GF-D8 (cell line): ENCODE measurements at regions not wholly inside any gene's neighbourhood (a gene's known extent, or its start where the extent isn't known, plus 50 kb on each side); places are given as distances from the start of the nearest gene placed in this dataset.

ENCODE experiments used
- DNase-seq: peaks from one replicate; lab custom pipeline; 2025; lab: John Stamatoyannopoulos, UW

DNA sequence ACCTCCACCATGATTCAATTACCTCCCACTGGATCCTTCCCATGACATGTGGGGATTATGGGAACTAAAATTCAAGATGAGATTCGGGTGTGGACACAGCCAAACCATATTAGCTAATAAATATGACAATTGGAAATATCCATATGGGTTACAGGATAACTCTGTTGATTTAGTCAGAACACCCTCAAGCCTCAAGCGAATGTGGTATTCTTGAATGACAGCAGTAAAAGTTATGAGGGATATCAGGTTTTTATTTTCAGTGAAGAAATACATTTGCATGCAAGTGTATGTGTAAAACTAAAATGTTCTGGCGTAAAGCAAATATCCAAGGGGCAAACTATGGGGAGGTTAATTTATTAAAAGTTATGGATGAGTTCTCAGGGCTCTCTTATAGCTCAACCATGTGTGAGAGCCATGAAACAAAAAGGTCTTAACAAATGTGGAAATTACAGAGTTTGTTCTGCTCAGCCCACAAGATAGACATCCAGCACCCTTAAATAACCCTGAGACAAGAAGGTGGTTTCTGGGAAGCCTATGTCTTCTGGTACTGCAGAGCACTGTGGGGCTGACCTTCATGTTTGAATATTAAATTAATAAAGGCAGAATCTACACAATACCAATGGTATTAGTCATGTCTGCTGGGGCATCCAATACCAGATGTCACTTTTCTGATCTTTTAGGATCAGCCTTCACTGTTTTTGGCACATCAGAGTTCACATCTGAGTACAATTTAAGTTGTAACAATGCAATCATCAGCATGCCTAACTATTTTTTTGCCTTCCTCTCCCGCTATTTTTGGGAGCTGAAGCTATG is 370.5 kb upstream of the RSPO3 start:
- DNase-seq = no peak

DNA sequence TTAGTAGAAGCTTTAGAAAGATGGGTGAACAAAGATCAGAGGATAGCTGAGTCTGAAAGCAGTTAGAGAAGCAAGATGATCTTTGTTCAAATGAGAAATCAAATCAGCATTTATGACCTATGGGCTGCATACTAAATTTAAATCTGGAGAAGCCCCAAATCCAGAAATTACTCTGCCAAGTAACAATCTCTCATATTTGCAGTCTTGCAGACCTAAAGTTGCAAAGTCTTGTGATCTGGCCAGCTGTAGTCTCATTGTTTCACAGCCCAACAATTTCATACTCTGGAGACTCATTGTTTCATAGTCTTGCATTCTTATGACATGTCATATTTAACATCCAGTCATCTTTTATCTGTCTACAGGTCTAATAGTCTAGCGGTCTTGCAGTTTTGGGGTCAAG is 364.9 kb upstream of the RSPO3 start:
- no peak for DNase-seq

DNA sequence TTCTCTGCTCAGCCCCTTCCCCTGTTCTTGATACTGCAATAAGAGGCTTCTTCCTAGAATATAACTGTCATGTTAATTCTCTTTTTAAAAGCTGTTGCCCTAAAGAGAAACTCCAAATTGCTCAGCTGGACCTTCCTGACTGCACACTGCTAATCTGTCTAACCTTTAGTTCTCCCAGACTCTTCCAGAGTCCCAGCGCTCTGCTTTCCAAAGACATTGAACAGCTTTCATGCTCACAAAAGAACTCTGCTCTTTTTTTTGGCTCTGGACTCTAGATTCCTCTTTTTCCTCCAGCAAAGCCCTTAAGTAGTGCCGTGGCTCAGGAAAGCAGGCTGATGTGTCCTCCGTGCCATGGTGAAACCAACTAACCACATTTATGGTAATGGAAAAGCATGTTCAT is 356.6 kb upstream of the RSPO3 start:
- no peak for DNase-seq

DNA sequence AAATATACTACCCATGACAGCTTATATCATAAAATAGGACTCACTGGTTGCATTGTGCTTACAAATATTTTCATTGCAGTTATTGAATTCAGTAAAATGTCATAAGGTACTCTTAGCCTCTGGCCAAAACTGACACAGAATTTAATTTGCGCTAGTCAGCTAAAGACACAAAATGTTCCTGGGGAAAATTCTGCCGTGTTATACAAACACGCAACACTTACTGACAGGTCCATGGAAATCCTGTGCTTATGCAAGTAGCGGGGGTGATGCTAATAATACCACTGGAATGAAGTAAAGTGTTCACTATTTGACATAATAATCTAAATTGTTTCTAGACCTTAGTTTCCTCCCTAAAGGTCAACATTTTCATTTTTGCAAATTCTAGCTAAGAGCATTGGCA is 354.4 kb upstream of the RSPO3 start:
- no peak for DNase-seq

DNA sequence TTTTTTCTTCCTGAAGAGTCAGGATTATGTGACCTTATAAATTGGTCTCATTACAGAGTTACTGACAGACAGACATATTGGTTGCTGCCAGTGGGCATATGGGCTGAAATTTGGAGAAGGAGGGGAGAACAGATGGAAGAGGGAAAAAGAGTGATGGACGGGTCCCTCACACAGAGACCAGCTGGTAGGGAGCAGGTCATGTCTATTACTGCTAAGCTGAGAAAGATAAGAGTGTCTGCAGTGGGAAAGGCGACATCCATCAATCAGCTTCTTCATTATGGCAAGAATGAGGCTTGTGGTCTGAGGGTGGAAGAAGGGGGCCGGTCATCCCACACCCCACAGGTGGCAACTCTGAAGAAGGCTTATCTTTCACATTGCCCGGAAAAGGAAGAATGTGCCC is 353.8 kb upstream of the RSPO3 start:
- no peak for DNase-seq

DNA sequence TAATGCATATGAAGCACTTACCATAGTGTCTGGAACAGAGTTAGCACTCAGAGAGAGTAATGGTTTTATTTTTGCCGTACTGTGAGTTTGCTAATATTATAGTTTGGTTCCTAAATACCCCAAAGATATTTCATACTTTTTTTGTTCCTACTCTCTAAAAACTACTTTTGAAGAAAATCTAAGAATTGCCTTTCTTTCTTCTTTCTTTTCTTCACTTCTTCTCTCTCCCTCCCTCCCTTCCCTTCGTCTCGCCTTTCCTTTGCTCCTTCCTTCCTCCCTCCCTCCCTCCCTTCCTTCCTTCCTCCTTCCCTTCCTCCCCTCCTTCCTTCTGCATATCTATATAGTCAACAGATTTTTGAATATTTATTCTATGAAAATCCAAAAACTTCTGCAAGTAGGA is 351.7 kb upstream of the RSPO3 start:
- no peak for DNase-seq

DNA sequence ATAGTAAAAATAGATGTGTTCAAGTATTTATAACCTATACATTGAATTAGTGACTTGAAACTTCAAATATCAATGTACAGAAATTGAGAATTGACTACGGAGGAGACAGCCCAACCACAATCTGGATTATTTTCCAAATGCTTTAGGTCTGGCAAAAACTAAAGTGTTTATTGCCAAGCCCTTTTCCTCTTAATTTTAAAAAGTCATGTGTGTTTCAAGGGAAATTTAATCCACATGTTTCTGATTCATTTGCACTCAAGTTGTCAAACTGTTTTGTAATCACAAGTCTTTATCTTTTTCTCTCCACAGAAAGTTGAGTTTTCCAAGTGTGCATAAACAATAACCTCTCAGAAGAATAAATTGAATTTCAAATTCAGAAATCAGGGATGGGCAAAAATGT is 350.8 kb upstream of the RSPO3 start:
- no peak for DNase-seq

DNA sequence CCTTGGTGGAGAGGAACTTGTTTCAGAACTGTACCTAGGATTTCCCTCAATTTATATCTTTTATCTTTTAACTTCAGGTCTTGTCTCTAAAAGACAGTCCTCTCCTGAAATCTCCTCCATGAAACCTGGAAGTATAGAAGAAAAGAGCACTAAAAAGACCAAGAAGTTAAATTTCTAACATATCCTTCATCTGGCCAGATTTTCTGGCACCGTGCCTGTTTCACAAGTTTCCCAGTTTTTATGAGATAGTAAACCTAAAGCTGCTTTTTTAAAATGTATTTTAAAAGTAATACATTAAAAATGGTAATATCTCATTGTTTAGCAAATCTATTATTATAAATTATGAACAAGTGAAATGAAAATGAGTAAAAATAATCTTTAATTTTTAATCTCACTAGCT is 348.3 kb upstream of the RSPO3 start:
- DNase-seq = no peak

DNA sequence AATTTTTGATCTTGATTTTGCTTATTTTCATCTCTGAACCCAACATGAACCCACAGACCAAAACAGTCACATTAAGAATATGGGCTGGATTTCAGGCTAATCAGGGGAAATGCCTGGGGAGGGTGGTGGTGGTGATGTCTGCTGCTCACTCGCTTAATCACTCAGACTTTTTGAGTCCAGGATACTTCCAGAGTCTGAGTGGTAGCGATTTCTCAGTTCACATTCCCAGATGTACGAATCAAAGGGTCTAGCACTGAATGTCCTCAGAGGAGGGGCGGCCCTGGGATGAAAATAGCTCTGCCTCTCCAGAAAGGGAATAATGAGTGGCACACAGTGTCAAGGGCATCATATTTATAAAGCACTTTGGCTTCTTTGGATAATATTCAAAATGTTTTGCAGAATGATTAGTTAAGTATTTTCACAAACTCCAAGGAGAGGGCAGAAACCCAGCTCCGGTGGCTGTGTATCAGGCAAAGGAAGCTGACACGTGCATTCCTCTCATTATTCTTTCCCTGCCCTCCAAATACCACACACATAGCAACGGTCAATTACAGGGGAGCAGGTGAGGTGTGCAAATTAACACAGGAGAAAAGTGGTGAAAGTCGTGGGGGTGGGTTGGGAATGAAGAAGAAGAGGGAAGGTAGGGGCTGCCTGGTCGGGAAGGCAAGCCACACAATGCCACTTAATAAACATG is 345.2 kb upstream of the RSPO3 start:
- DNase-seq = no peak

DNA sequence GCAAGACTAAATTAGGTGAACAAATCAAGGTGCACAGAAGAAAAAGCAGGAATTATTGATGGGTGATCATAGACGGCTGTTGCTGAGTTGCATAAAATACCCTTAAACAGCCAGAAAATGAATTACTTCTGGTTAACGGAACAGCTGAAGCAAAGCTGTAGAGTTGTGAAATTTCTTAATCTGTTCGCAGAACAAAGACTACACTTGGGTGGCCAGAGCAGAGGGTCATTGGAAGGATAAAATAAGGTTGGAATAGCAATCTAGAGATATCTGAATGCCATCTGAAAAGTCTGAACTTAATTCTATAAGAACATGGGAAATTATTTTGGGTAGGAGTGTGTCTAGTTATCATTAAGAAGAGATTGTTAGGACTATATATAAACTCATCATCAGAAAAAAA is 339.1 kb upstream of the RSPO3 start:
- DNase-seq = no peak

DNA sequence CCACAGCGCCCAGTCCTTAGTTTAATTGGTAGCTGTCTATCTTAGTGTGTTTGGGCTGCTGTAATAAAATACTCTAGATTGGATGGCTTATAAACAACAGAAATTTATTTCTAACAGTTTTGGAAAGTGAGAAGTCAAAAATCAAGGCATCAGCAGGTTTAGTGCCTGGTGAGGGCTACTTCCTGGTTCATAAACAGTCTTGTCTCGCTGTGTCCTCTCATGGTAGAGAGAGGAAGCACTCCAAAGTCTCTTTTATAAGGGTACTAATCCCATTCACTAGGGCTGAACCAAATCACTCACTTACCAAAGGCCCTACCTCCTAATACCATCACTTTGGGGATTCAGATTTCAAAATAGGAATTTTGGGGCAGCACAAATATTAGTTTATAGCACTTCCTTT is 336.9 kb upstream of the RSPO3 start:
- no peak for DNase-seq

DNA sequence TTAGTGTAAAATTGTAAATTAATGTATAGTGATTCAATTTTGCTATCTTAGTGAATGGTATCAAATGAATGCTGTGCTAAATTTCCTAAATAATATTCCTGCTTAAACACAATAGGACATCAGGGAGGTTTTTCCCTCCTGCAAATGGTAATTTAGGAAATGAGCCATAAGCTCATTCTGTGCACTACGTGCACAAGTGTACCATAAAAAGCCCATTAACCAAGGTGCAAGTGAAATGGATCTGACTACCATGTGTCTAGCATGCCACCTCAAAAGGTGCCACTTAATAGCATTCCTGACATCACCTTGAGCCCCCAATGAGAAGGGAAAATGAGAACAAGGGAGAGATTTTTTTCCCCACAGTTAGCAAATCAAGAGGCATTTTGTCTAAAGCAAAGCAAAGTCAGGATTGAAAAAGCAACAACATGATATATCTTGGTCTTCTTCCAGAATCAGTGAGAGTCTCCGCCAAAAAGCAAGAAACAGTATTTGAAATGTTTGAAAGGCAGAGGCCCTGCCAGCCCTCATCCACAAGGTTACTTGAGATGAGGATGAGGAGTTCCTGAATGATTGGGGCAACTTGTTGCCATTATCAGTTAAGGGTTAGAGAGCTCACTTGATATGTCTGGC is 334.2 kb upstream of the RSPO3 start:
- no peak for DNase-seq

DNA sequence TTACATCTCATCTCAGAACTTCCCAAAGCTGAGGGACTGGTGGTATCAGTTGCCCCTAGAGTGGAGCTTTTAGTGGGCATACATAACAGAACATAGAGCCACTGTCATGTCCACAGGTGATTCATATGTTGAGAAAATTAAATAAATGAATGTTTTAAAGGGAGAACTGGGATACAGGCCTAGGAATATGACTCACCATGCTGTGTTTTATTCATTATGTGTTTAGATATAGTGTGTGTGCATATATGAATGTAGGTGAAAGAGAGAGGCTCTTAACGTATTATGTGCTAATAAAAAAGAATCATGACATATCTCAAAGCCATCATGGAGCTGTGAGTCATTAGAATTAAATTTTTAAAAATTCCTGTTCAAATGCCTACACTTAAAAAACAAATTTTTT is 332.2 kb upstream of the RSPO3 start:
- DNase-seq = no peak

DNA sequence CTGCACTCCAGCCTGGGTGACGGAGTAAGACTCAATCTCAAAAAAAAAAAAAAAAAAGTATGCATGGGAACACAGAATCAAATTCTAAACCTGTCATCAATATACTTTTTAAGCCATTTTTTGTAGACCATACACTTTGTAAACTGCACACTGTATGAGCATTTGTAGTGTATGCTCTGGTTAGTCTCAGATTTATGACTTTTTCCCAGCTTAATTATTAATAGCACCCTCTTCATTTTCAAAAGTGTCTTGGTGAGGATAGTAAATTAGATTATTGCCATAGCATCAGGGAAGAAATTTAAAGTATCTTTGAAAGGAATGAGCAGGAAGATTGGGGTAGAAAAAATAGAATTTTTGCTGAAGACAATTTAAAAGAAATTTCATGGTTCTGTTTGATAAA is 330.8 kb upstream of the RSPO3 start:
- no peak for DNase-seq

DNA sequence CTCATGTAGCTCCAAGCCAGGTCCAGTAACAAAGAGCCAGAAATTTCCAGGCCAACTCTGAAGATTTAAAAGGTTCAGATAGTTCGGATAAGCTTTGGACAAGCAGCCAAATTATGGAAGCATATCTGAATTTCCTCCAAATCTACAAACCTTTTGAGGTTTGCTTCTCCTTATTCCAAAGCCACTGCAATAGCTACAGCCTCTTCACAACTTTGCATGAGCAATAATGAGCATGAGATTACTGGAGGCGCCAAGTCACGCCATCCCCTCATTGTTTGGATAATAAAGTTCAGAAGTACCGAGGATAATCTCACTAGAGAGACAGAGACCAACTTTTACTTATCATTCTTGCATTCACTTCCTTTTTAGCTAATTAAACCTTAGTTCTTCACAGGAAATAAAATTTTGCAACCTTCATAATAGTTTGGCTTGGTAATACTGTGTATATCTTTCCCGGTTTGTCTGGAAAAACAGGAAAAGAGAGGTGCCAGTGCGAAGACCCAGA is 329.6 kb upstream of the RSPO3 start:
- no peak for DNase-seq

DNA sequence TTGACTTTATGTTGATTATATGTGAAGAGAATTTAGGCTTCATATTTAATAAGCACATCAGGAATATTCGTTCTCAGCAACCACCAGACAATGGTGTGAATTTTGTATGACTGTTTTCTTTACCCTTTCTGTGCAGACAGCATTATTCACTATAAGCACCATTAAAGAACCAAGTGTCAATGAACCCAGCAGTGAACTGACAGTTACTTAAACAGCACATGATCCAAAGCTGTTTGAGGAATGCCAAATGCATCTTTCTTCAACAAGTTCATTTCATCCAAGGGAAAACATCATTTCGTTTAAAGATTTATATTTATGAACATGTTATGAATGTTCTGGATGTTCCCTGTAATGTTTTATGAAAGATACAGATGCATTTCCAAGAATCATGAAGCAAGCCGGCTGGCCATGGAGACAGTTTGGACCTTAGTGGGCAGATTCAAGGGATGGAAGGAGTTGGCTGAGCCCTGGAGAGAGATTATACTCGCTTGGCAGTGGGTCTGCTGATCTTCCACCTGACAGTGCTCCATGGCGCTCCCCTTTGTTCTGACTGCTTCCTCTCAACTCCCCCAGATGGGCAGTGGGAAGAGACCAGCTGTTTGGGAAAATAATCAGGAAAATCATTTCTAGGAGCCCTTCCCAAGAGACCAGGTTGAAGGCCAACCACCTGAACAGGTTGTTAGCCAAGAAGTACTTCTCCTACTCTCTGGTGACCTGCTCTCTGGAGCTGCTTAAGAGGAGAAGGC is 326.0 kb upstream of the RSPO3 start:
- DNase-seq = no peak

DNA sequence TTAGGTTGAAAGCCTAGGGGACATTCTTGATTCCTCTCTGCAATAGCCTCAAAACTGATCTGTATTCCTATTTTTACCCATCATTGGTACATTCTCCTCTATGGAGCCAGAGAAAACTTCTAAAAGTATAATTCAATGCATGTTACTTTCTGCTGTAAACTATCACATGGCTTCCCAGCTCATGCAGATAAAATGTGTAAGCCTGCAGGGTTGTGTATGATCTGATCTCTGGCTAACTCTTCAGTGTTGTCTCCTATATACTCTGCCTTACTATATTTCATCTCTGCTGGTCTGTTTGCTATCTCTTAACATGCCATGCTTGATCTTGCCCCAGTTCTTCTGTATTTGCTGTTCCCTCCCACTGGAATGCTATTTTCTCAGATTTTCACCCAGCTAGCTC is 323.3 kb upstream of the RSPO3 start:
- DNase-seq = no peak

DNA sequence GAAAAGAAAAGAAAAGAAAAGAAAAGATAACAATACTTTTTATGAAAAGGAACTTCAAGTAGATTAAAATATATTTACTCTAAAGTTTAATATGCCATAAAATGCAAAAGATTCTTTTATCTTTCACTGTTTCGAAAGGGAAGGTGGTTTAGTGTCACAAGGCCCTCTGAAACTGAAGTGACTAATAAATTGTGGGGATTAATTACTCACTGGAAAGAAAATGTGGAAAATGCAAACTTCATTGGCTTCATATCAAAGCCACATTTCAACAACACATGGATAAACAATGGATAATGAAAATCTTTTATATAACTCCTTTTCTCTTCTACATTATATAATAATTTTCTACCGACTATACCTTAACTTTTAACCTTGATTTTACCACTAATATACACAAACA is 320.5 kb upstream of the RSPO3 start:
- no peak for DNase-seq

DNA sequence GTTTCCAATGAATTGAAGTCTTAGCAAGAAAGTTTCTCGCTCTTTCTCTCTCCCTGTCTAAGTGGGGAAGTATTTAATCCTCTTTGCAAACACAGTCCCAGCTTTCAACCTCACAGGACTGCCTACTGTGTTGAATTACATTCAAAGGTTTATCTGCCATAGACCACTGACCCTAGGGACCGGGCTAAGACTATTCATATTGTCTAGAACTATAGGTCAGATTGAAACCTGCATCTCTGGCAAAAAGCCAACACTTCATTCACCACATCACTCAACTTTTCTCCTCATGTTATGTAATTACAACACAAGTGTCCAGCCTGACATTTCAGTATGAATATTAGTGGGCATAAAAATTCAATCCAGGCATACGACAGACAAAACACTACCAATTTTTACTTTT is 314.7 kb upstream of the RSPO3 start:
- no peak for DNase-seq

DNA sequence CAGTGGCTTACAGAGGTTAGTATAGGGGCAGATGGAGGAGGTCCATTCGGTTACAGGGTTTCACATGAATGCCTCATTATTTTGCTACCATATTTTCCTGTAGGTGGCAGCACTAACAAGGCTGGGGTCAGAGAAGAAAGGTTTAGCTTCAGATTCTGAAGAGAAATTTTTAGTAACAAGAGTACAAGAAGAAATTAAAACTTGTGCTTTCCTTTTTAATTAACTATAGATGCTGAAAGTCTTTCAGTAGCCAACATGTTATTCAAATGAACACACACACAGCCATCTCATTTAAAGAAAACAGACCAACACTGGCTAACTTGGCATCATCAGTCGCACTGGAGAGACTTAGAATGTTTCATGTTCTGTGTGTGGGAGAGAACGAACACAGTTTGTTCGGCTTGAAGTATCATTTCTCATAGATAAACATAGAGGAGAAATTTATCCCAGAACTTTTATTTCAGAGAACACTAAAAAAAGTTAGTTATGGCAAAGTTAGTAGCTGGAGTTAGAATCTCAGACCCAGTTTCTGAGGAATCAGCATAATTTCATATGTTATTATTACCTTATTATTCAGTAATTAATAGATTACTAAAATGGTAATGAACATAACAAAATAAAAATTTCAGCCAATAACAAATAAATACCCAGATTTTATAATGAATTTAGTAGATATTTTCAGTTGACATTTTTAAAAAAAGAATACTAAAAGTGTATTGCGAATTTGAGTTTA is 314.0 kb upstream of the RSPO3 start:
- DNase-seq = no peak

DNA sequence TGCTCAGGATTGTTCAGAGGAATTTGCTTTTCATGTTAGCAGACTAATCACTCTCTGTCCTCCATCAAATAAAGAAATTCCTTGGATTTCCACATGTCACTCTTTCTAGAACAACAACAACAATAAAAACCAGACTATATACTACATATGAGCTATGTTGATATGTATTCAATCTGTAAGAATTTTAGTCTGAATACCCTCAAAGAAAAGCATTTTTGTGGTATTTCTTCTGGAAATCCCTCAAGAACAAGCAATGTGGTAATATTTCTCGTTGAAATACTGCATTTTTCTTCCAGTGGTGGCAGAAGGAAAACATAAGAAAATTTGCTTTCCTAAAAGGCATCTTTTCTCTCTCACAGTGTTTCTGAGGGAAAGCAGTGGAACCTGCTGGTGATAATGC is 312.6 kb upstream of the RSPO3 start:
- DNase-seq = no peak

DNA sequence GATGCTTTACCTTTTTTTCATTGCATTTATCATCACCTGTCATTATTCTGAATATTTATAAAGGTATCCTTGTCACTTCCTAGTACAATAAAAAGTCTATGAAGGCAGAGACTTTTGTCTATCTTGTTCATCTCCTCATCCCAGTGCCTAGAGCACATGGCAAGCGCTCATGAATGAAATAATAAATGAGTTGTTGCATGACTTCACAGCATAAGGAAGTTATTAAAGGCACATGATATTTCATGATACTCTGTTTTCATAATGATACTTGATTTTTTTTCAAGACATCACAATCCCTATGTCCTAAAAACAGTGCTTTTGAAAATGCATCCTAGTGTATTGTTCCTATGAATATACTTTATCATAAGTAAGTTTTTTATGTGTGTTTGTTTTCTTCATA is 310.6 kb upstream of the RSPO3 start:
- DNase-seq = no peak
